ENCODE measurements at regions not wholly inside any gene's neighbourhood (a gene's known extent, or its start where the extent isn't known, plus 50 kb on each side); places are given as distances from the start of the nearest gene placed in this dataset.

GRCh38 chr2:207473049-207473930, 56.5 kb upstream of the CREB1 start:
- no peak overlapping the region for H2AK5ac ChIP-seq (ENCODE audit: low read length, severe bottlenecking)
- H3K9ac ChIP-seq (ENCODE audit: low read length): peak overlapping the region; percentile 83
- H3K9me3 ChIP-seq (ENCODE audit: control insufficient read depth, low read length): no peaks in the 10 kb centered on the region
- peak overlapping the region; percentile 52 for H2BK120ac ChIP-seq (ENCODE audit: low read depth, low read length)
- no peak overlapping the region for H3K23ac ChIP-seq (ENCODE audit: low read length in 2 of 2)
- WGBS: 15% methylated on average over 7 of the region's 9 CpGs
- peak overlapping the region; percentile 49 for H3K27ac ChIP-seq (ENCODE audit: low read length, poor library complexity, severe bottlenecking)
- peak overlapping the region; percentile 35 to 89 for H2BK12ac ChIP-seq (ENCODE audit: low read length in 2 of 2)
- no peak overlapping the region for H4K91ac ChIP-seq (ENCODE audit: low read length)
- no peaks in the 10 kb centered on the region for H3K27me3 ChIP-seq (ENCODE audit: control insufficient read depth in 1 of 2, insufficient read depth in 1 of 2, low read length in 2 of 2)
- H4K8ac ChIP-seq (ENCODE audit: low read length): no peak overlapping the region
- H2AFZ ChIP-seq (ENCODE audit: low read depth, low read length): no peak overlapping the region
- H3K4me3 ChIP-seq (ENCODE audit: insufficient read depth in 1 of 2, low read depth in 1 of 2, low read length in 2 of 2): peak overlapping the region in 1 of 2 experiments; percentile 40
- H3K4me1 ChIP-seq (ENCODE audit: control insufficient read depth, insufficient read depth, low read depth, low read length): peaks cover 6% of the 10 kb centered on the region
- H3K79me1 ChIP-seq (replicated peaks; ENCODE audit: low read length, poor library complexity, severe bottlenecking): peaks cover 1% of the 10 kb centered on the region
- H2BK15ac ChIP-seq (ENCODE audit: low read depth, poor library complexity, severe bottlenecking): peak overlapping the region; percentile 54
- DNase-seq: peak; percentile 88
- H3K14ac ChIP-seq (ENCODE audit: low read length in 2 of 2): no peak overlapping the region
- peak overlapping the region; percentile 53 for H3K4me2 ChIP-seq (ENCODE audit: low read length, poor library complexity, severe bottlenecking)
- H3K4ac ChIP-seq (ENCODE audit: low read depth in 1 of 2, low read length in 2 of 2): no peak overlapping the region
- no peaks in the 10 kb centered on the region for H3K36me3 ChIP-seq (ENCODE audit: control insufficient read depth in 1 of 2, insufficient read depth in 2 of 2, low read depth in 1 of 2, low read length in 2 of 2)
- H2BK5ac ChIP-seq (ENCODE audit: low read depth, low read length, poor library complexity, severe bottlenecking): peak overlapping the region; percentile 20
- peak overlapping the region in 1 of 2 experiments; percentile 40 for H3K18ac ChIP-seq (ENCODE audit: low read depth in 1 of 2, low read length in 2 of 2)

- Histone ChIP-seq H3K9ac (ENCODE audit: low read length) (peak overlapping the region; percentile 83), H2BK15ac (ENCODE audit: low read depth, poor library complexity, severe bottlenecking) (no peak overlapping the region), H2AFZ (ENCODE audit: low read depth, low read length) (no peak overlapping the region), H2BK5ac (ENCODE audit: low read depth, low read length, poor library complexity, severe bottlenecking) (no peak overlapping the region), H4K91ac (ENCODE audit: low read length) (no peak overlapping the region), H3K27ac (ENCODE audit: low read length, poor library complexity, severe bottlenecking) (no peak overlapping the region), H3K9me3 (ENCODE audit: control insufficient read depth, low read length) (no peaks in the 10 kb centered on the region), H3K79me1 (replicated peaks; ENCODE audit: low read length, poor library complexity, severe bottlenecking) (peaks cover 1% of the 10 kb centered on the region), H2AK5ac (ENCODE audit: low read length, severe bottlenecking) (no peak overlapping the region), H3K4me2 (ENCODE audit: low read length, poor library complexity, severe bottlenecking) (no peak overlapping the region), H3K18ac (ENCODE audit: low read depth in 1 of 2, low read length in 2 of 2) (no peak overlapping the region), H3K4me1 (ENCODE audit: control insufficient read depth, insufficient read depth, low read depth, low read length) (peaks cover 6% of the 10 kb centered on the region), H4K8ac (ENCODE audit: low read length) (no peak overlapping the region), H3K14ac (ENCODE audit: low read length in 2 of 2) (no peak overlapping the region), H2BK12ac (ENCODE audit: low read length in 2 of 2) (peak overlapping the region in 1 of 2 experiments; percentile 21), H2BK120ac (ENCODE audit: low read depth, low read length) (no peak overlapping the region), H3K27me3 (ENCODE audit: control insufficient read depth in 1 of 2, insufficient read depth in 1 of 2, low read length in 2 of 2) (no peaks in the 10 kb centered on the region), H3K4me3 (ENCODE audit: insufficient read depth in 1 of 2, low read depth in 1 of 2, low read length in 2 of 2) (no peak overlapping the region), H3K4ac (ENCODE audit: low read depth in 1 of 2, low read length in 2 of 2) (no peak overlapping the region), H3K23ac (ENCODE audit: low read length in 2 of 2) (no peak overlapping the region), H3K36me3 (ENCODE audit: control insufficient read depth in 1 of 2, insufficient read depth in 2 of 2, low read depth in 1 of 2, low read length in 2 of 2) (no peaks in the 10 kb centered on the region)
- WGBS: 90% methylated on average over 1 of the region's 5 CpGs
- no peak for DNase-seq
Observed at GRCh38 chr2:207473931-207474235, 55.9 kb upstream of the CREB1 start.

GRCh38 chr2:207474863-207475485, 54.8 kb upstream of the CREB1 start:
- Histone ChIP-seq H3K4me2 (ENCODE audit: low read length, poor library complexity, severe bottlenecking) (no peak overlapping the region), H4K91ac (ENCODE audit: low read length) (no peak overlapping the region), H3K36me3 (ENCODE audit: control insufficient read depth in 1 of 2, insufficient read depth in 2 of 2, low read depth in 1 of 2, low read length in 2 of 2) (no peaks in the 10 kb centered on the region), H3K4ac (ENCODE audit: low read depth in 1 of 2, low read length in 2 of 2) (no peak overlapping the region), H2BK12ac (ENCODE audit: low read length in 2 of 2) (no peak overlapping the region), H4K8ac (ENCODE audit: low read length) (no peak overlapping the region), H2BK15ac (ENCODE audit: low read depth, poor library complexity, severe bottlenecking) (no peak overlapping the region), H3K14ac (ENCODE audit: low read length in 2 of 2) (no peak overlapping the region), H3K4me3 (ENCODE audit: insufficient read depth in 1 of 2, low read depth in 1 of 2, low read length in 2 of 2) (peak overlapping the region in 1 of 2 experiments; percentile 6), H2BK5ac (ENCODE audit: low read depth, low read length, poor library complexity, severe bottlenecking) (no peak overlapping the region), H2AFZ (ENCODE audit: low read depth, low read length) (no peak overlapping the region), H3K27ac (ENCODE audit: low read length, poor library complexity, severe bottlenecking) (no peak overlapping the region), H3K79me1 (replicated peaks; ENCODE audit: low read length, poor library complexity, severe bottlenecking) (peaks cover 1% of the 10 kb centered on the region), H3K9ac (ENCODE audit: low read length) (peak overlapping the region; percentile 57), H3K23ac (ENCODE audit: low read length in 2 of 2) (no peak overlapping the region), H3K4me1 (ENCODE audit: control insufficient read depth, insufficient read depth, low read depth, low read length) (peaks cover 7% of the 10 kb centered on the region), H3K27me3 (ENCODE audit: control insufficient read depth in 1 of 2, insufficient read depth in 1 of 2, low read length in 2 of 2) (no peaks in the 10 kb centered on the region), H2AK5ac (ENCODE audit: low read length, severe bottlenecking) (no peak overlapping the region), H3K18ac (ENCODE audit: low read depth in 1 of 2, low read length in 2 of 2) (no peak overlapping the region), H2BK120ac (ENCODE audit: low read depth, low read length) (no peak overlapping the region), H3K9me3 (ENCODE audit: control insufficient read depth, low read length) (no peaks in the 10 kb centered on the region)
- DNase-seq: peak; percentile 64
- 25% methylated on average over 7 of the region's 13 CpGs for WGBS

GRCh38 chr2:207475546-207475945, 54.2 kb upstream of the CREB1 start:
- Histone ChIP-seq H4K8ac (ENCODE audit: low read length) (no peak overlapping the region), H2BK15ac (ENCODE audit: low read depth, poor library complexity, severe bottlenecking) (no peak overlapping the region), H3K4me3 (ENCODE audit: insufficient read depth in 1 of 2, low read depth in 1 of 2, low read length in 2 of 2) (no peak overlapping the region), H3K27me3 (ENCODE audit: control insufficient read depth in 1 of 2, insufficient read depth in 1 of 2, low read length in 2 of 2) (no peaks in the 10 kb centered on the region), H2BK120ac (ENCODE audit: low read depth, low read length) (no peak overlapping the region), H3K4ac (ENCODE audit: low read depth in 1 of 2, low read length in 2 of 2) (no peak overlapping the region), H2AFZ (ENCODE audit: low read depth, low read length) (no peak overlapping the region), H3K27ac (ENCODE audit: low read length, poor library complexity, severe bottlenecking) (no peak overlapping the region), H3K79me1 (replicated peaks; ENCODE audit: low read length, poor library complexity, severe bottlenecking) (peaks cover 1% of the 10 kb centered on the region), H3K4me2 (ENCODE audit: low read length, poor library complexity, severe bottlenecking) (no peak overlapping the region), H2BK5ac (ENCODE audit: low read depth, low read length, poor library complexity, severe bottlenecking) (no peak overlapping the region), H3K36me3 (ENCODE audit: control insufficient read depth in 1 of 2, insufficient read depth in 2 of 2, low read depth in 1 of 2, low read length in 2 of 2) (no peaks in the 10 kb centered on the region), H3K4me1 (ENCODE audit: control insufficient read depth, insufficient read depth, low read depth, low read length) (peaks cover 7% of the 10 kb centered on the region), H3K9ac (ENCODE audit: low read length) (peak overlapping the region; percentile 57), H3K23ac (ENCODE audit: low read length in 2 of 2) (no peak overlapping the region), H3K18ac (ENCODE audit: low read depth in 1 of 2, low read length in 2 of 2) (peak overlapping the region in 1 of 2 experiments; percentile 68), H4K91ac (ENCODE audit: low read length) (no peak overlapping the region), H2BK12ac (ENCODE audit: low read length in 2 of 2) (peak overlapping the region in 1 of 2 experiments; percentile 95), H2AK5ac (ENCODE audit: low read length, severe bottlenecking) (no peak overlapping the region), H3K14ac (ENCODE audit: low read length in 2 of 2) (peak overlapping the region in 1 of 2 experiments; percentile 38), H3K9me3 (ENCODE audit: control insufficient read depth, low read length) (no peaks in the 10 kb centered on the region)
- WGBS: 57% methylated on average over 2 of the region's 3 CpGs
- no peak for DNase-seq

Measured in mesenchymal stem cell (in vitro differentiated cells and primary cell).